WTC11 (cell line): ENCODE measurements at regions not wholly inside any gene's neighbourhood (a gene's known extent, or its start where the extent isn't known, plus 50 kb on each side); places are given as distances from the start of the nearest gene placed in this dataset.

Experiments
- ATAC-seq: fragments of 200-7000 bp; cut with Tn5 transposase; 2 replicates; pipeline ENCODE4 v1.10.0; 2021; ENCODE audit warnings: mild to moderate bottlenecking, moderate library complexity
- CTCF ChIA-PET: fragments of 300-600 bp; sonication (Branson Sonifier 250); formaldehyde crosslinking; loops from one replicate; lab custom pipeline; 2021; ENCODE audit warnings: antibody characterized with exemption; lab: Charles Lee
- POLR2A ChIA-PET: fragments of 350-600 bp; sonication (Branson Sonifier 250); formaldehyde crosslinking; loops from one replicate; lab custom pipeline; 2021; ENCODE audit warnings: antibody characterized with exemption; lab: Charles Lee
- DNase-seq: peaks from one replicate; pipeline ENCODE4 v3.0.0; 2021; ENCODE audit warnings: low spot score
- H3K27ac Mint-ChIP-seq: 2 replicates; pipeline ENCODE4 v1.8.0; 2021; ENCODE audit warnings: mixed read lengths
- H3K27me3 Mint-ChIP-seq: 2 replicates; pipeline ENCODE4 v1.8.0; 2021; ENCODE audit warnings: low read depth, mild to moderate bottlenecking, moderate library complexity, mixed read lengths
- H3K36me3 Mint-ChIP-seq: 2 replicates; pipeline ENCODE4 v1.8.0; 2021; ENCODE audit warnings: mixed read lengths
- H3K4me1 Mint-ChIP-seq: 2 replicates; pipeline ENCODE4 v1.8.0; 2022; ENCODE audit warnings: mixed read lengths
- H3K4me3 Mint-ChIP-seq: 2 replicates; pipeline ENCODE4 v1.8.0; 2021; ENCODE audit warnings: mild to moderate bottlenecking, moderate library complexity, mixed read lengths
- H3K9me3 Mint-ChIP-seq: 2 replicates; pipeline ENCODE4 v1.8.0; 2021; ENCODE audit warnings: mixed read lengths
- AFF4 ChIP-seq: sonication (generic); formaldehyde crosslinking; IDR thresholded peaks from 2 replicates; pipeline ENCODE4 v1.8.1; 2023; ENCODE audit warnings: mild to moderate bottlenecking, missing genetic modification reagents, borderline replicate concordance
- CBFB ChIP-seq: sonication (generic); formaldehyde crosslinking; IDR thresholded peaks from 2 replicates; pipeline ENCODE4 v1.8.1; 2022; ENCODE audit warnings: mild to moderate bottlenecking, low read depth, missing genetic modification reagents
- ESRRA ChIP-seq: sonication (generic); formaldehyde crosslinking; IDR thresholded peaks from 2 replicates; pipeline ENCODE4 v1.8.1; 2022; ENCODE audit warnings: mild to moderate bottlenecking, missing genetic modification reagents, borderline replicate concordance
- GRHL2 ChIP-seq: fragments of 250-450 bp; sonication (Bioruptor Pico); IDR thresholded peaks from 2 replicates; pipeline ENCODE4 v1.8.0; 2022; ENCODE audit warnings: mild to moderate bottlenecking, moderate library complexity; ENCODE audit not compliant: insufficient replicate concordance, severe bottlenecking
- HMGXB4 ChIP-seq: sonication (generic); formaldehyde crosslinking; IDR thresholded peaks from 2 replicates; pipeline ENCODE4 v1.8.1; 2023; ENCODE audit warnings: mild to moderate bottlenecking, moderate library complexity, missing genetic modification reagents
- JUN ChIP-seq: sonication (generic); formaldehyde crosslinking; IDR thresholded peaks from 2 replicates; pipeline ENCODE4 v1.8.0; 2023; ENCODE audit warnings: mild to moderate bottlenecking, missing genetic modification reagents
- KAT7 ChIP-seq: sonication (generic); formaldehyde crosslinking; IDR thresholded peaks from 2 replicates; pipeline ENCODE4 v1.8.1; 2023; ENCODE audit warnings: missing genetic modification reagents, mild to moderate bottlenecking, borderline replicate concordance
- MAX ChIP-seq: sonication (generic); formaldehyde crosslinking; IDR thresholded peaks from 2 replicates; pipeline ENCODE4 v1.8.0; 2022; ENCODE audit warnings: mild to moderate bottlenecking, missing genetic modification reagents
- MLX ChIP-seq: sonication (generic); formaldehyde crosslinking; IDR thresholded peaks from 2 replicates; pipeline ENCODE4 v1.8.1; 2023; ENCODE audit warnings: mild to moderate bottlenecking, missing genetic modification reagents, moderate library complexity
- MYBL2 ChIP-seq: sonication (generic); formaldehyde crosslinking; IDR thresholded peaks from 2 replicates; pipeline ENCODE4 v1.8.1; 2023; ENCODE audit warnings: mild to moderate bottlenecking, moderate library complexity, missing genetic modification reagents
- NFE2L1 ChIP-seq: sonication (generic); formaldehyde crosslinking; IDR thresholded peaks from 2 replicates; pipeline ENCODE4 v1.8.1; 2023; ENCODE audit warnings: missing genetic modification reagents
- NR1H2 ChIP-seq: sonication (generic); formaldehyde crosslinking; IDR thresholded peaks from 2 replicates; pipeline ENCODE4 v1.9.0; 2021; ENCODE audit warnings: mild to moderate bottlenecking, moderate library complexity, missing genetic modification reagents
- OVOL2 ChIP-seq: fragments of 250-450 bp; sonication (Bioruptor Pico); IDR thresholded peaks from 2 replicates; pipeline ENCODE4 v1.9.0; 2021; ENCODE audit warnings: mild to moderate bottlenecking, borderline replicate concordance
- PRDM15 ChIP-seq: sonication (generic); formaldehyde crosslinking; IDR thresholded peaks from 2 replicates; pipeline ENCODE4 v1.8.0; 2022; ENCODE audit warnings: missing genetic modification reagents
- PRRX2 ChIP-seq: fragments of 250-450 bp; sonication (Bioruptor Pico); IDR thresholded peaks from 2 replicates; pipeline ENCODE4 v1.8.0; 2021; ENCODE audit warnings: mild to moderate bottlenecking
- RELA ChIP-seq: sonication (generic); formaldehyde crosslinking; IDR thresholded peaks from 2 replicates; pipeline ENCODE4 v1.8.1; 2022; ENCODE audit warnings: missing genetic modification reagents, mild to moderate bottlenecking, borderline replicate concordance
- SMAD3 ChIP-seq: sonication (generic); formaldehyde crosslinking; IDR thresholded peaks from 2 replicates; pipeline ENCODE4 v1.8.0; 2022; ENCODE audit warnings: missing genetic modification reagents, mild to moderate bottlenecking, borderline replicate concordance
- SOX15 ChIP-seq: fragments of 250-450 bp; sonication (Bioruptor Pico); IDR thresholded peaks from 2 replicates; pipeline ENCODE4 v1.9.0; 2021; ENCODE audit warnings: mild to moderate bottlenecking
- TCF7 ChIP-seq: sonication (generic); formaldehyde crosslinking; IDR thresholded peaks from 2 replicates; pipeline ENCODE4 v1.8.0; 2022; ENCODE audit warnings: mild to moderate bottlenecking, low read depth, missing genetic modification reagents, moderate library complexity
- TEAD1 ChIP-seq: sonication (generic); formaldehyde crosslinking; IDR thresholded peaks from 2 replicates; pipeline ENCODE4 v1.8.0; 2022; ENCODE audit warnings: mild to moderate bottlenecking, missing genetic modification reagents
- TEAD4 ChIP-seq: sonication (generic); formaldehyde crosslinking; IDR thresholded peaks from 2 replicates; pipeline ENCODE4 v1.8.0; 2022; ENCODE audit warnings: mild to moderate bottlenecking, missing genetic modification reagents
- ZNF232 ChIP-seq: sonication (generic); formaldehyde crosslinking; IDR thresholded peaks from 2 replicates; pipeline ENCODE4 v1.8.0; 2022; ENCODE audit warnings: mild to moderate bottlenecking, missing genetic modification reagents
- ZNF317 ChIP-seq: sonication (generic); formaldehyde crosslinking; IDR thresholded peaks from 2 replicates; pipeline ENCODE4 v1.8.1; 2023; ENCODE audit warnings: low read depth, mild to moderate bottlenecking, moderate library complexity, missing genetic modification reagents, borderline replicate concordance

GRCh38 chr4:108431986-108432385, 188.4 kb upstream of the RPL34 start:
- CTCF ChIA-PET, result no interaction called here
- Mint-ChIP-seq H3K27ac (no peak overlapping the region), H3K9me3 (peaks cover 5% of the 10 kb centered on the region), H3K36me3 (no peaks in the 10 kb centered on the region), H3K27me3 (no peaks in the 10 kb centered on the region; the same call in 1 of the 2 replicates), H3K4me3 (no peak overlapping the region), H3K4me1 (no peaks in the 10 kb centered on the region)
- POLR2A ChIA-PET, result no interaction called here
- ATAC-seq (no peak), DNase-seq (no peak)
- TF ChIP-seq TCF7 (CRISPR knock-in tag) (no peak), ESRRA (no peak), SOX15 (CRISPR knock-in tag) (no peak), GRHL2 (CRISPR knock-in tag) (no peak), NR1H2 (CRISPR knock-in tag) (no peak), HMGXB4 (no peak), CBFB (CRISPR knock-in tag) (no peak), ZNF232 (CRISPR knock-in tag) (no peak), PRDM15 (CRISPR knock-in tag) (no peak), MAX (CRISPR knock-in tag) (no peak), AFF4 (CRISPR knock-in tag) (no peak), TEAD4 (no peak), MYBL2 (CRISPR knock-in tag) (no peak), PRRX2 (no peak), TEAD1 (no peak), RELA (no peak), OVOL2 (CRISPR knock-in tag) (no peak), ZNF317 (CRISPR knock-in tag) (no peak)

- Mint-ChIP-seq H3K4me1 (0 out of 2 replicates have a peak, but pooled peaks cover 3% of the 10 kb centered on the region), H3K4me3 (no peak overlapping the region), H3K36me3 (no peaks in the 10 kb centered on the region), H3K9me3 (peaks cover 5% of the 10 kb centered on the region), H3K27ac (no peak overlapping the region), H3K27me3 (no peaks in the 10 kb centered on the region; the same call in 1 of the 2 replicates)
- no peak for TF ChIP-seq NFE2L1 (CRISPR knock-in tag)
- no peak for TF ChIP-seq SMAD3 (CRISPR knock-in tag)
- no peak for TF ChIP-seq JUN (CRISPR knock-in tag)
- no peak for TF ChIP-seq KAT7 (CRISPR knock-in tag)
- TF ChIP-seq OVOL2 (CRISPR knock-in tag), result no peak
- no peak for TF ChIP-seq MLX
- TF ChIP-seq GRHL2 (CRISPR knock-in tag), result no peak
- POLR2A ChIA-PET, result no interaction called here
- DNase-seq (no peak), ATAC-seq (no peak)
- CTCF ChIA-PET, result no interaction called here
These were observed 189.5 kb upstream of the RPL34 start for GRCh38 chr4:108430921-108431320.
